ENCODE measurements at regions not wholly inside any gene's neighbourhood (a gene's known extent, or its start where the extent isn't known, plus 50 kb on each side); places are given as distances from the start of the nearest gene placed in this dataset.

- TF ChIP-seq EZH2phosphoT487 (IDR thresholded peaks at IDR 0.05; ENCODE audit: insufficient read depth, low read depth): no peak
- TF ChIP-seq EZH2 (IDR thresholded peaks at IDR 0.05; ENCODE audit: insufficient read depth, poor library complexity, severe bottlenecking): no peak
Observed at GRCh38 chr5:158413122-158413680, 554.3 kb upstream of the CLINT1 start.

Measured in GM23248 (cell line).